ENCODE measurements at regions not wholly inside any gene's neighbourhood (a gene's known extent, or its start where the extent isn't known, plus 50 kb on each side); places are given as distances from the start of the nearest gene placed in this dataset.

DNA sequence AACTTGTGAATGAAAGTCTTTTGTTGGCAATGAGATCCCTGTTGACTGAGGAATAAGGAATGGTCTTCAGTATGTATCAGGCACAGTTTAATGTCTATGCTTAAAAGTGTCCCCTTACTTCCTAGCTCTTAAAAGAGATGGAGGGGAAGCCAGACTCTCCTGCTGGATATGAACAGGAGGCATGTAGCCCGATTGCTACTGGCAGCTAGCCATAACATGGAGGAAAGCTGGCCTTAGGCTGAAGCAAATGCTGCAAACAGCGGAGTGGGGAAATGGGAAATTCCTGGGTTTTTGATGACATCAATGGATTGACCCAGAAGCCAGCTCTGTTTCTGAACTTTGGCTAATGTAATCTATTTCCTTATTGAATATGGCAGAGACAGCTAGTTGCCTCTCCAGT lies 266.1 kb downstream of the SLC4A3 start:
- intact Hi-C loops (cut with micrococcal nuclease) = no loop called here

DNA sequence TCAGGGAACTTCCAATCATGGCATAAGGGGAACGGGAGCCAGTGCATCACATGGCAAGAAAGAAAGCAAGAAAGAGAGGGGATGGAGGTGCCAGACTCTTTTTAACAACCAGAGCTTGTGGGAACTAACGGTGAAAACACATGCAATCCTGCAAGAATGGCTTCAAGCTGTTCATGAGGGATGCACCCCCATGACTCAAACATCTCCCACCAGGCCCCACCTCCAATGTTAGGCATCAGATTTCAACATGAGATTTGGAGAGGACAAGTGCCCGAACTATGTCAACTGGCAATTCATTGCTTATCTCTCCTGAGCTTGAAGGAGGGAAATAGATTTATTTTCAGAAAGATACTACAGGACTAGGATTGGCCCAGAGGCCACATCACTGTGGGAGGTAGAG lies 270.0 kb downstream of the SLC4A3 start:
- intact Hi-C loops (cut with micrococcal nuclease) = no loop called here

DNA sequence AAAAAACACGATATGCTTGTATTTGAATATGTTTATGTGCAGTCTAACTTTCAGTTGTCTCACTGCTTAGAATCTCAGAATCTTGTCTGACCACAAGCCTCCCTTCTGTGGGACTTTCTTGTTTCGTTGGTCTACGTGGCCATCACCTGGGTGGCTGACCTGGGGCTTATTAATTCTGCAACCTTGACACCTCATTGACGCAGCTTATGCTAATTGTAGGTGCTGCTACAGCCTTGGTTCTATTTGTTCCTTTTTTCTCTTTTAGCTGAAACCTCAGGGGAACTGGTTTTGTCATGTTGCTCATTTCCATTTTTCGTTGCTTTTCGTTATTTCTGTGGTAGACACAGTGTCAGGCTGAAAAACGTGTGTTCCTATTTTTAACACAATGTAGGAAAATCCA lies 273.7 kb downstream of the SLC4A3 start:
- intact Hi-C loops (cut with micrococcal nuclease) = no loop called here

DNA sequence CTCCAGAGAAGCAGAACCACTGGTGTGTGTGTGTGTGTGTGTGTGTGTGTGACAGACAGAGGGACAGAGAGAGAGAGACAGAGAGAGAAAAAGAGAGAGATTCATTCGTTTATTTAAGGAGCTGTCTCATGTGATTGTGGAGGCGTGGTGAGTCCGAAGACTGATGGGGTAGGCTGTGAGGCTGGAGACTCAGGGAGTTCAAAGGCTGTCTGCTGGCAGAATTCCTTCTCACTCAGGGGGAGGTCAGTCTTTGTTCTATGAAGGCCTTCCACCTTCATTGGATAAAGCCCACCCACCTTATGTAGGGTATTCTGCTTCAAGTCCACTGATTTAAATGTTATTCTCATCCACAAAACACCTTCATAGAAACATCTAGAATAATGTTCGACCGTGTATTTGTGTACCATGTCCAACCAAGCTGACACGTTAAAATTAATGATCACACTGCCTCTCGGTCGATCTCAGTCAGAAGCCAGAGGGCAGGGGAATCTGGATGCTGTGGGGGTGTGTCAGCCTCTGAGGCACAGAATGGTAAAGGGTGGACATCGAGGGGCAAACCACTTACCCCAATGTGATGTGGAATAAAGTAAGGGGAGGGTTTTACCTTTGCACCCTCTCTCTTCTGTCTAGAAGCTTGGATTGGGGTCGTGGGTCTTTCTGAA lies 275.6 kb downstream of the SLC4A3 start:
- intact Hi-C loops (cut with micrococcal nuclease) = no loop called here

DNA sequence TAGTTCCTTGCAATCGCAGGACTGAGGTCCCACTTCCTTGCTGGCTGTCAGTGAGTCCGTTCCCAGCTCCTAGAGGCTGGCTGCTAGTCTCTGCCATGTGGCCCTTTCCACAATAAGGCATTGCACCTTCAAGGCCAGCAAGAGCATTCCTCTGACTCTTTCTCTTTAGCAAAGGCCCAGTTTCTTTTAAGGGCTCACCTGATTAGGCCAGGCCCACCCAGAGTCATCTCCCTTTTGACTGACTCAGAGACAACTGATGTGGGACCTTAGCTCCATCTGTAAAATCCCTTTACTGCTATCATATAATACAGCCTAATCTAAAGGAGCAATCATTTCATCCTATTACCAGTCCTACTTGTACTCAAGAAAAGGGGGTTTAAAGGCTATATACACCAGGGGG lies 278.2 kb downstream of the SLC4A3 start:
- intact Hi-C loops (cut with micrococcal nuclease) = no loop called here

DNA sequence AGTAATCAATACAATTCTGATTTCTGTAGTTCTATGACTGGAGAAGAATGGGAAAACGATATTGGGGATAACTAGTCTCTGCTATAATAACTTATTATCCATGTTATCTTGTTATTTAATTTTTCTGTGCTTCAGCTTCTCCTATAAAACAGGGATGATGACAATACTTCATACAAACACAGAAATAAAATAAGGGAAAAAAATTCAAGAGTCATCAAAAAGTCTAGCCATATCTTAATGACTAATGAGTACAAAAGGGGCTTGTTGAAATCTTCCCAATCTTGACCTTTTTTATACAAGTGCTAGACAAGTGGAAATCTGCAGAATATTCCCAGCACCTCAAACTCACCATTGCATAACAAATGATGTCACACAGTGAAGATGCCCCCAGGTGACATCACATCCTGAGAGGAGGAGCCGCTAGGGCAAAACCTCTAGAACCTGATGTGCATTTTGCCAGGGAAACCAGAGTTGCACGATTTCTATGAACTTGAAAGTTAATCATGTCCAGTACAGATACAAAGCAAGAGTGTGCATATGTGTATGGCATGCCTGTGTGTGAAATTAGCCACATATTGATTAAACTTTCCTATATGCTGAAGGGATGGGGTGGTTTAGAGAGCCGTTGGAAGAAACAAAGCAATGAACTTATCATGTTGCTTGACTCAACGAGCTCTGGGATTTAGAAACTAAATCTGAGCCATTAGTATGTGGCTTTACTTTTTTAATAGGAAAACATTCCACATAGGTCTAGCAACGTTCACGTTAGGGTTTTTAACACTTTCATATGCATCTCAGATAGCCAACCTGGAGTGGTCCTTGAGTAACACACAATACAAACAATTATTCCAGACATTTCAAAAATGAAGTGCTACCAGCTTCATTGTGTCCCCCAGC lies 278.9 kb downstream of the SLC4A3 start:
- intact Hi-C loops (cut with micrococcal nuclease) = no loop called here

DNA sequence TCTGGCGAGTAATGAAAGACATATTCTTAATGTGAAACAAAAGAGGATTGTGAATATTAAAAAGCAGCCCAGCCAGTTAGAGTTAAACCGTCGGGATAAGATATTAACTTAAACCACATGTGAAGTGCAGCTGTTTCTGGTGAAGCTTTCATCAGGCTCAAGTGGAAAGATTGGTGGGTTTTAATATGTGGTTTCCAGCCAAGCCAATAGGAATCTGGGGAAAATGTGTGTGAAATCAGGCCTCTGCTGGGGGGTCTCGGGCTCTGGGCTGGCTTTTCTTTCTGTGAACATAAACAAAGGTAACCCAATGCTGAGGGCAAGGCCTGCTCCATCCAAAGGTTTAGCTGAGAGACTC lies 279.6 kb downstream of the SLC4A3 start:
- intact Hi-C loops (cut with micrococcal nuclease) = no loop called here

DNA sequence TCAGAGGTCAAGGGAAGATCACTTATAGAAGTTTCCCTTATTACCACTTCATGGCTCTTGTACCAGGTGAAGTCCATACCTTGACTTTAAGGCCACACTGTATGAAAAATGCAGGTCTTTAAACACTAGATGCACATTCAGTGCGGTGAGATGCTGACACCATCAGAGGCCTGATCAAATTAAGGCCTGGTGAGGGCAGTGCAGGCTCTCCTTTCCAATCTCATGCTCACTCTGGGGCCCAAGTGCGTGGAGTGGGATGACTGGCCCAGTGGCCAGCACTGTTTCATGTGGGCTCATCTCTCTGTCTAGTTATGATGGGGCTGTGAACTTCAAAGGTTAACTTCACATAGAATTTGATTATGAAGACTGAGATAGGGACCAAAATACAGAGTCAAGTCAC lies 281.1 kb downstream of the SLC4A3 start:
- intact Hi-C loops (cut with micrococcal nuclease) = no loop called here

DNA sequence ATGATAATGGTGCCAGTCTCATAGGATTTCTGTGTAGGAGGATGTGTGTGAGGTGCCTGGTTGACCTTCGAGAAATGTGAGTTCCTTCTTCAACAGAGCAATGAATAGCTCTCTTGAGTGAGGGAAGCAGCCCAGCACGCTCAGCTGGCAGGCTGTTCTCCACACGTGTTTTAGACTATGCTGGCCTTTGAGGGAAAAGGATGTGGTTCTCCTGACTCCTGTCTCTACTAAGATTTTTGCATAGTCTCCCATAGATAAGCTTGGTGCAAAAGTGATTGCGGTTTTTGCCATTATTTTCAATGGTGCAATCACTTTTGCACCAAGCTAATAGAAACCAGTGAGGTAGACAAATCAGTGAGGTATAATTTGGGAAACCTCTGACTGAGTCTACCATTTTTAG lies 284.1 kb downstream of the SLC4A3 start:
- intact Hi-C loops (cut with micrococcal nuclease) = no loop called here

DNA sequence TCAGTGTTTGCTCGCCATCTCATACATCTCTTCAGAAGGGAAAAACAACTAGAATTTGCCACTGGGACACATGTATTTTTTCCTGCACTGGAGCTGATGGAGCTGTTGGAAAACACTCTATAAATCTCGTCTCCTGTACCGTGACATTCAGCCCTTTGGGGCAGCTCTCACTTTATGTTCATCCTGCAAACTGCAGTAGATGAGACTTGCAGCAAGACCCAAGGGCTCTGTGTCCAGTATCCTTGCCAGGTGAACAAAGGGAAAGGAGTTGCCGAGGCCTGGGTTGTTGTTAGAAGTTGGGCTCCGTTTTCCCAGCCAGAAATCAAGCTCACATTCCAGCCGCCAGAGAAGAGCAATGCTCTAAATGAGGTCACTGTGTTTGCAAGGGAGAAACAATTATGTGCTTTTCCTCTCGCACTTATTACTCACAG lies 285.1 kb downstream of the SLC4A3 start:
- intact Hi-C loops (cut with micrococcal nuclease) = no loop called here

DNA sequence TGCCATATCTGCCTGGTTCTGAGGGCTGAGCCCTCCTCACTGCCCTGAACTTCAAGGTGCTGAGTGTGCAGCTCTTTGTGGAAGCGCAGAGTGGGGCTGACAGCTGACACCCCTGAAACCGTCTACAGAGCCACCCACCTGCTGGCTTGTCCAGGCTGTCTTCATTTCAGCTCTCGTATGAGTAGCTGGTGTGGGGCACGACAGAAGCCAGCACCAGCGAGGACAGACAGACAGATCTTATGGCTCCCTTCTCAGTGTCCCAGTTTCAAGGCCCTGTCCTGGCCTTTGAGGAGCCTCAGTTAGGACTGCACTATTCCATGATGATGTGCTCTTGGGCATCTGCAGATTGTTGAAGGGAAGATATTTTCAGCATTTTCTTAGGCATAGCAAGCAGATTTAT lies 287.1 kb downstream of the SLC4A3 start:
- intact Hi-C loops (cut with micrococcal nuclease) = no loop called here

DNA sequence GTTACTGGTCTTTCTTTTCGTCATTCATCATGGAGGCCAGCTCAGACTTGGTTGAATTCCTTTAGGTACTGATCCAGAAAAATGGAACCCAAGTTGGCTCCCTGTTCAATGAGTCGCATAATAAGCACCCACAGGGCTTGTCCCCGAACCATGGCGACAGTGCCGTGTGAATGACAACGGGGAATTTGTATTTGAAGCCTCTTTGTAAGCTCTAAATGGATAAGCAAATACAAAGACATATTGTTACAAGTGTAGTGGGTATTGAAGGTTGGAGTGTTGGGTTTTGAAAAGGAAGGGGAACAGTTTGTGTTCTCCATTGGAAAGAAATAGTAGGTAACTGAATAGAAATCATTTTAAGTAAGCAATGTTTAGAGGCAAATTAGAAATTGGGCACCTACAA lies 288.9 kb downstream of the SLC4A3 start:
- intact Hi-C loops (cut with micrococcal nuclease) = no loop called here

DNA sequence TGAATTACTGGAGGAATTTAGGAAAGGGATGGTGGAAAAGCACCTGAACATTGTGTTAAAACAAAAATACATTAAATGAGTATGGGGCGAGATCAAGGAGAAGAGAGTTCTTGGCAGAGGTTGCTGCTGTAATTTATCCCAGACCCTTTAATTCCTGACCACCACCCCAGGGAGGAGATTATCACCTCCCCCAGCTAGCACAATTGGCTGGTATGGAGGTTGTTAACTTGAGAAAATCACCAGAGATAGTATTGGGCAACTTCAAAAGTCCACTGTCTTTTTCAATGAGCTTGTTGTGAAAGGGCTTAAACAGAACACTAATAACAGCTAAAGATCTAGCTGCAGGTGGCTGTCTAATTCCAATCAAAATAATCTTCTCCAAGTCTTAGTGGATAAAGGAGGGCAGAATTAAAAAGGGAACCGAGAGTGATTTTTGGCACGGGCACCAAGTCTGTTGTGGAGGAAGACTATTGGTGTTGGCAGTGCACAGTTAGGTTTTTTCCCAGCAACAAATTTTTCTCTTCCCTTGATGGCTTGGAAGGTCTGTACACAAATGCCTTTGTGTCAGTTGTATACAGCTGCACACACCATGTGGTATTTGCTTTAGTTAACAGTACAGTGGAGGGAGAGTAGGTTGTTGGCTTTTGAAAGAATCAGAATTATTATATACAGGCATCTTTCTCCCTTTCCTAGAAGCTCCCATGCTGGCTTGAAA lies 289.5 kb downstream of the SLC4A3 start:
- intact Hi-C loops (cut with micrococcal nuclease) = no loop called here

DNA sequence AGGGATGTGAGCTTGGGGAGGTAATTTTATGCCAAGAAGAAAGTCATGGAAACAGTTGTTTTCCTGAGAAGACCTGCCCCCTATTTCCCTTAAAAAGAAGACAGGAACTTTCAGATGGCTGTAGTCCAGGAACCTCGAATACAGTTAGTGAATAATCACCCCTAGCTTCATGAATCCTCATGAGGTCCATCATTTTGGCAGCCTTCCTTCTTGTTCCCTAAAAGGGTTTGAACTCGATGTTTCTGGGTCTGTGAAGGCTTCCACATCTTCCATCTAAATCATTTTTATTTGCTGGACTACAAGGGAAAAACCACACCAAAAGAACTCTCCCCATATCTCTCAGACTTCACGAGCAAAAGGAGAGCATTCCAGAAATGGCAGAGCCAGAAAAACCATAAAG lies 290.8 kb downstream of the SLC4A3 start:
- intact Hi-C loops (cut with micrococcal nuclease) = no loop called here

DNA sequence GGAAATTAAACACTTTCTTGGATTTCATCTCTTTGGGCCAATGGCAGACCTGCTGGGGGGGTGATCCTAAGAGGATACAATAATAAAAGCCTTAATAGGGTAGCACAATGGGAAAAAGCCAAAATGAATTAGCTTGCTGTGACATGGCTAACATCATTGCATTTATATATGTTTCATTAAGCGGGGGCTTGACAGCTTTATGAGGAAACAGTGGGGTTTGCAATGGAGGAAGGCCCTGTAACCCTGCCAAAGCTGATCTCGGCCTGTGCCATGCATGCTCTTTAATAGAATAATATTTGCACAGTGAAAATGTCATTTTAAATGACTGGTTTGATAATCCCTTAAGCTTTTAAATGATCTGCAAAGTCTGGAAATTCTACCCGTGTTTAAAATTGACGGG lies 291.5 kb downstream of the SLC4A3 start:
- intact Hi-C loops (cut with micrococcal nuclease) = no loop called here

DNA sequence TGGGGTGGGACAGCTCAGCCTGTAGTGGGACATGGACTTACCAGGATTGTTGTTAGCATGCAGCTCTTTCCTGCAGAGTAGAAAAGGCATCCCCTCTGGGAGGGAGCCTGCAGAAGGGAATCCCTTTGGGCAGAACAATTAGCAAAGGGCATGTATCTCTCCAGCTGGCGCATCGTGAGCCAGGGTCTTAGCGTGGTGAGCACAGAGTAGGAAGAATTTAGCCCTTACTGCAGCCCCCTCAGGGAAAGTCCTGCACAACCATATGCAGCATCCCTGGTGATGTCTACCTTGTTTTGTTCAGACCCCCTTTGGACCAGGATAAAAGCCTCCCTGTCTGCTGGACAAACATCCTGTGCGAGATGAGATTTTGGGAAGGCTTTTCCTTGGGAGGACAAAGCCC lies 292.1 kb downstream of the SLC4A3 start:
- intact Hi-C loops (cut with micrococcal nuclease) = no loop called here

DNA sequence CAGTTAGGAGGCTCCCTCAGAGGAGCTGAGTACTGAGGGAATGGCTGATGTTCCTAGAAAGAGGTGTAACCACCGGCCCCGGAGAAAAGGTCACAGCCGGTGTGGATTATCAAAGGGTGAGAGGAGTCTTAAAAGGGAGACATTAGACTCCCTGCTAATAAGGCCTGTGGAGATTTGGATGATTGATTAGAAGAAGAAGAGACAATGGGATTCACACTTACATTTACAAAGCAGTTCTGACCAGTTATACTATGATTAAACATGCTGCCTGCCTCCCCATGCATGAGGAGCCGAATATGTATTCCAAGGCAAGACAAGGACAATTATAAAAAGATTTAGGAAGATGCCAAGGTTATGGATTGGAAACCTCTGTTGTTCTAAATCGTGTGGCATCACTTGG lies 302.4 kb downstream of the SLC4A3 start:
- intact Hi-C loops (cut with micrococcal nuclease) = no loop called here

DNA sequence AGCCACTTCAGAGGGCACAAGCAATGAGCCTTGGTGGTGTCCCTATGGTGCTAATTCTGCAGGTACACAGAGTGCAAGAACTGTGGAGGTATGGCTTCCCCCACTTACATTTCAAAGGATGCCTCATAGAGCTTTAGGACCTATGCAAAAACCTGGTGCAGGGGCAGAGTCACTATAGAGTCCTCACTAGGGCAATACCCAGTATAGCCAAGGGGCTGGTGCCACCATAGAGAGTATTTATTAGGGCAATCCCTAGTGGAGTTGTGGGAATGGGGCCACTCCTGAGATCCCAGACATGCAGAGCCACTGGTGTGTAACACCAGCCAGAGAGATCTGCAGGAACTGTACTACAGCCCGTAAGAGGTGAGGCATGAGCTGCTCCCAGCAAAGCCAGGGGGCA lies 312.2 kb downstream of the SLC4A3 start:
- intact Hi-C loops (cut with micrococcal nuclease) = no loop called here

DNA sequence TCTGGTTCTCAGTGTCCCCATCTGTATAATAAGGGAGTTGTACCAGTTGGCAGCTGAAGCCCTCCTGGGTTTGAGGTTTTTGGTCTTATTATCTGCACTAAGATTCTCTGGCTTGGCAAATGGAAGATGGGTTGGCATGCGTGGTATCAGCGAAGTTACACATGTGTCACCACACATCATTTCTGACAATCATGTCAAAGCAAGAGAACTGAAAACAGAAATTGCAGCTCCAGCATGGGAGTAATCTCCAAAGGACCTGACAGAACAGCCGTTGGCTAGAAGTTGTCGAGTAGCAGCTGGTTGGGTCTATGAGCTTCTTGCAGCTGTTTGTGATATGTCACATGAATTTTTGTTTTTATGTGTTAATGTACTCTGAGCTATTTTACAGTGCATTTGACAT lies 317.4 kb downstream of the SLC4A3 start:
- intact Hi-C loops (cut with micrococcal nuclease) = no loop called here

DNA sequence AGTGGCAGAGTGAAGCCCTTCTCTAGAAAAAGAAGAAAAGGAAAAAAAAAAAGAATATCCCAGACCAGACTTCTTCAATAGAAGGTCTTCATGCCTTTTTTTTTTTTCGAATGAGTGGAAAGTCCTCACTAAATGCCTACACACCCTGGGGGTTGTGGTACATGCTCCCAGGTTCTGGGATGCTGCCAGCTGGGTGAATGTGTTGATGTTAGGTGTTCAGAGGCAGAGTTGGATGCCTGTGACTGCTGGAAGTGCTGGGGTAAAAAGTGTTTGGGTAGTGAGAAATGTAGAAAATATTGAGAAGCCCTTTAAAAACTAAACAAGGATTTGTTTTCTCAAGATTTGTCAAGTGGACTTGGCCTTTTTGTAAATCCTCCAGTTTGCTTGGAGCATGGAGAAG lies 318.6 kb downstream of the SLC4A3 start:
- intact Hi-C loops (cut with micrococcal nuclease) = no loop called here

DNA sequence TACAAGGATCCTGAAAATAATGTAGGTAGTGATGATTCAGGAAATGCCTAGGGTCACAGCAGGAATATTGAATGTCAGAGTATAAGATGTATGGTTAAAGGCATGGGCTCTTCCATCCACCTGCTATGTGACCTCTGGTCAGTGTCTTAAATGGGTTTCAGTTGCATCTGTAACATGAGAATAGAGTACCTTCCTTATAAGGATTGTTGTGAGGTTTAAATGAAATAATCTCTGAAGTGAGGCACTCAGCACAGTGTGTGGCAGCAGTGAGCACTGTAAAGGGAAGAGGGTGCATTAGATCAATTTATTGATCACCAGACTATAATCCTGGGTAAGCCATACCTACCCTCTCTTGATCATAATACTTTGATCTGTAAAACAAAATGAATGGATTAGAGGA lies 319.1 kb downstream of the SLC4A3 start:
- intact Hi-C loops (cut with micrococcal nuclease) = no loop called here

DNA sequence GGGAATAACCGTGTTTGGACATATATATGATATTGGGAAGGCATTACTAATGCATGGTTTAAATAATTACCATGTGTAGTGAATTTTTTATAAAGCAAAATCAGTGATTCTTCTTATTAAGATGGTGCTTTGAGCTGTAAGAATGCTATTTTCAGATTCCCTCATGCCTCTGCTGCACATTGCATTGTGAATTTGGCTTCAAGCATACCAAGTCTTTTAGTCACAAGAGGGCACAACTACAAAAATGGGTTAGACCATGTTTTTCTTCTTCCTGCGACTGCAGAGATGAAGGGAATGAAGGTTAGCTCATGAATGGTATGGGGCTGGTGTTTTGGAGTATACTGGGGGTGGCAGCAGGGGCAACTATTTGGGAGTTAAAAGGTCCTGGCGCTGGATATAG lies 320.1 kb downstream of the SLC4A3 start:
- intact Hi-C loops (cut with micrococcal nuclease) = no loop called here
